A673 (cell line): ENCODE measurements at regions not wholly inside any gene's neighbourhood (a gene's known extent, or its start where the extent isn't known, plus 50 kb on each side); places are given as distances from the start of the nearest gene placed in this dataset.

Experiments
- BruUV-seq: library from RNA; stranded (reverse); fragments of 400-500 nt; replicated peaks from 2 replicates; lab custom pipeline; 2021; lab: Mats Ljungman, UMichigan
- CTCF ChIA-PET: fragments of 300-600 bp; sonication (Branson Sonifier 250); formaldehyde crosslinking; loops from one replicate; lab custom pipeline; 2022; ENCODE audit warnings: antibody characterized with exemption; lab: Charles Lee
- POLR2A ChIA-PET: fragments of 300-600 bp; sonication (Branson Sonifier 250); formaldehyde crosslinking; loops from one replicate; lab custom pipeline; 2022; ENCODE audit warnings: antibody characterized with exemption; ENCODE audit not compliant: low non-redundant PET; lab: Charles Lee
- DNase-seq: peaks from one replicate; pipeline ENCODE4 v3.0.0-alpha.2; 2015; ENCODE audit warnings: low spot score
- H3K27ac ChIP-seq: fragments of 200-600 bp; sonication (generic); 2 replicates; pipeline ENCODE4 v1.5.1; 2016; ENCODE audit warnings: mixed run types, low read depth, mild to moderate bottlenecking, mixed read lengths, antibody characterized with exemption, low read length; ENCODE audit not compliant: poor library complexity, severe bottlenecking
- H3K27me3 ChIP-seq: fragments of 200-600 bp; sonication (generic); replicated peaks from 2 replicates; pipeline ENCODE4 v1.6.1; 2017; ENCODE audit warnings: mixed run types, low read depth, mild to moderate bottlenecking, mixed read lengths, antibody characterized with exemption, low read length; ENCODE audit not compliant: insufficient read depth, poor library complexity
- H3K36me3 ChIP-seq: fragments of 200-600 bp; sonication (generic); 2 replicates; pipeline ENCODE4 v1.6.1; 2016; ENCODE audit warnings: mixed run types, mild to moderate bottlenecking, mixed read lengths, antibody characterized with exemption, low read length; ENCODE audit not compliant: insufficient read depth, poor library complexity, severe bottlenecking
- H3K4me1 ChIP-seq: fragments of 200-600 bp; sonication (generic); 2 replicates; pipeline ENCODE4 v1.6.1; 2017; ENCODE audit warnings: mixed run types, mild to moderate bottlenecking, mixed read lengths, antibody characterized with exemption, low read length; ENCODE audit not compliant: insufficient read depth, poor library complexity, severe bottlenecking
- H3K4me3 ChIP-seq: fragments of 200-600 bp; sonication (generic); 2 replicates; pipeline ENCODE4 v1.5.1; 2016; ENCODE audit warnings: low read depth, mixed run types, mild to moderate bottlenecking, mixed read lengths, low read length; ENCODE audit not compliant: poor library complexity, severe bottlenecking
- H3K9me3 ChIP-seq: fragments of 200-600 bp; sonication (generic); 2 replicates; pipeline ENCODE4 v1.6.1; 2016; ENCODE audit warnings: mixed run types, low read depth, mild to moderate bottlenecking, mixed read lengths, antibody characterized with exemption, low read length; ENCODE audit not compliant: poor library complexity, severe bottlenecking
- EZH2 ChIP-seq: fragments of 200-600 bp; sonication (generic); IDR thresholded peaks from 2 replicates; pipeline ENCODE4 v1.6.1; 2017; ENCODE audit warnings: borderline replicate concordance, low read depth, mild to moderate bottlenecking, mixed read lengths, antibody characterized with exemption, low read length; ENCODE audit not compliant: poor library complexity, severe bottlenecking
- intact Hi-C: fragments of 100-400 bp; cut with micrococcal nuclease; formaldehyde crosslinking; loops from one replicate; pipeline ENCODE4 v1.10.0; 2022; ENCODE audit not compliant: unreplicated experiment
- TF ChIP-seq, protein P1 (sequence below): fragments of 300-800, 200-600 bp; sonication (generic); conservative IDR thresholded peaks from 2 replicates; pipeline ENCODE4 v1.5.1; 2017; ENCODE audit warnings: low read depth, mild to moderate bottlenecking, antibody characterized with exemption, low read length, moderate library complexity, mixed read lengths

DNA sequence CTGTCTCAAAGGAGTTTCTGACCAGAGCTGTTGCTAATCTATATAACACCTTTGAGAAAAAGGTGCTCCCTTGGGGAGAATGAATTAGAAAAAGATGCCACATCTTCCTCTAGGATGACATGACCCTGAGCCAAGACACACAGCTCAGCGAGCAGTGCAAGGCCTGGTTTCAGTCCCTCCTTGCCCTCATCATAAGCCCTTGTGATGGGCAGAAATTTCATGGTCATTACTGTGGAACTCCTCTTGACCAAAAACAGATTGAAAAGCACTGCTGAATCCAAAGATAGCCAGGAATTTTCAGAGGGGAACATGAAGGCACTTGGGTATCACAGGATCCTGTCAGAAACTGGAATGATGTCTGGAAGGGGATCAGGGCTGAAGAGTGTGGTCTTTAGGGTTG lies 74.1 kb upstream of the IRX6 start:
- ChIA-PET POLR2A (no interaction called here), CTCF (no interaction called here)
- Histone ChIP-seq H3K27me3 (no peaks in the 10 kb centered on the region), H3K36me3 (no peaks in the 10 kb centered on the region), H3K4me1 (no peaks in the 10 kb centered on the region), H3K27ac (no peak overlapping the region), H3K4me3 (no peak overlapping the region), H3K9me3 (no peaks in the 10 kb centered on the region)
- no peak for DNase-seq
- BruUV-seq: no TSS peak
- intact Hi-C loops: loop anchor here (10.0 kb wide), 2 partner anchors 315 to 615 kb away; partner anchors contain the start of gene IRX5
- TF ChIP-seq, protein P1, sequence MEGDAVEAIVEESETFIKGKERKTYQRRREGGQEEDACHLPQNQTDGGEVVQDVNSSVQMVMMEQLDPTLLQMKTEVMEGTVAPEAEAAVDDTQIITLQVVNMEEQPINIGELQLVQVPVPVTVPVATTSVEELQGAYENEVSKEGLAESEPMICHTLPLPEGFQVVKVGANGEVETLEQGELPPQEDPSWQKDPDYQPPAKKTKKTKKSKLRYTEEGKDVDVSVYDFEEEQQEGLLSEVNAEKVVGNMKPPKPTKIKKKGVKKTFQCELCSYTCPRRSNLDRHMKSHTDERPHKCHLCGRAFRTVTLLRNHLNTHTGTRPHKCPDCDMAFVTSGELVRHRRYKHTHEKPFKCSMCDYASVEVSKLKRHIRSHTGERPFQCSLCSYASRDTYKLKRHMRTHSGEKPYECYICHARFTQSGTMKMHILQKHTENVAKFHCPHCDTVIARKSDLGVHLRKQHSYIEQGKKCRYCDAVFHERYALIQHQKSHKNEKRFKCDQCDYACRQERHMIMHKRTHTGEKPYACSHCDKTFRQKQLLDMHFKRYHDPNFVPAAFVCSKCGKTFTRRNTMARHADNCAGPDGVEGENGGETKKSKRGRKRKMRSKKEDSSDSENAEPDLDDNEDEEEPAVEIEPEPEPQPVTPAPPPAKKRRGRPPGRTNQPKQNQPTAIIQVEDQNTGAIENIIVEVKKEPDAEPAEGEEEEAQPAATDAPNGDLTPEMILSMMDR: no peak
- TF ChIP-seq EZH2: no peak

DNA sequence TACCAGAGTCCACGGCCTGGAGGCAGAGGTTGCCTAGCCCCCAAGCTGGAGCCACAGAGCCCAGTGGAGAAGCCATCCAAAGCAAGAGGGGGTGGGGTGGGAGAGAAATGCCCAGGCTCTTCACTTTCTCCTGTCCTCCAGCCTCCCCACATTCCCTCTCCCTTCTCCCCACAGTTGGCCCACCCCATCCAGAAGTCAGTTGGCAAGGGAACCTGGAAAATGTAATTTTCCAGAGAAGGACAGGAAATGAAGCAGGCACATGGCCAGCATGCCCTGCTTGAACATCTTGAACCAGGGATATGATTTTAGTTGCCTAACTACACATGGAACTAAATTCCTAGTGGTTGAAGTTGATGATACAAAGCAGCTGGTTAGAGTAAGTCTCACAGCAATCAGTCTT lies 73.3 kb upstream of the IRX6 start:
- H3K9me3 ChIP-seq: no peaks in the 10 kb centered on the region
- H3K4me1 ChIP-seq: no peaks in the 10 kb centered on the region
- no peak overlapping the region for H3K4me3 ChIP-seq
- ChIA-PET CTCF (no interaction called here), POLR2A (no interaction called here)
- H3K27me3 ChIP-seq: no peaks in the 10 kb centered on the region
- no peak overlapping the region for H3K27ac ChIP-seq
- no TSS peak for BruUV-seq
- H3K36me3 ChIP-seq: no peaks in the 10 kb centered on the region
- intact Hi-C loops: loop anchor here (10.0 kb wide), 2 partner anchors 316 to 616 kb away; partner anchors contain the start of gene IRX5
- no peak for DNase-seq
- TF ChIP-seq EZH2: no peak
- TF ChIP-seq, protein P1: no peak

DNA sequence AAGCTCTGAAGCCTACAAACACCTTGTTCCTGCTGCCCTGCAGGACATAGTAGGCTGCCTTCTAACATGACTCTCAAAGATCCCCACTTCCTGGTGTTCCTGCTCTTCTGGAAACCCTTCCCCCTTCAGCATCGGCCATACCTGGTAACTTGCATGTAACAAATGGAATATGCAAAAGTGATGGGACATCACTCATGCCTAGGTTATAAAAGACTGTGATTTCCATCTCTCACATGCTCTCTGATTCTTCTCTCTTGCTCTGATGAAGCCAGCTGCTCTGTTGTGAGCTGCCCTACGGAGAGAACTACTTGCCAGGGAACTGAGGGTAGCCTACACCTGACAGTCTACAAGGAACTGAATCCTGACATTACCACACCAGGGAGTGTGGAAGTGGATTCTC lies 72.9 kb upstream of the IRX6 start:
- Histone ChIP-seq H3K27me3 (no peaks in the 10 kb centered on the region), H3K36me3 (no peaks in the 10 kb centered on the region), H3K4me1 (no peaks in the 10 kb centered on the region), H3K27ac (no peak overlapping the region), H3K4me3 (no peak overlapping the region), H3K9me3 (no peaks in the 10 kb centered on the region)
- DNase-seq: no peak
- ChIA-PET CTCF (no interaction called here), POLR2A (no interaction called here)
- intact Hi-C loops: loop anchor here (10.0 kb wide), 2 partner anchors 316 to 616 kb away; partner anchors contain the start of gene IRX5
- TF ChIP-seq, protein P1: no peak
- no peak for TF ChIP-seq EZH2
- BruUV-seq: no TSS peak
